Lower leg skin (tissue), 4 donors: ENCODE measurements at regions not wholly inside any gene's neighbourhood (a gene's known extent, or its start where the extent isn't known, plus 50 kb on each side); places are given as distances from the start of the nearest gene placed in this dataset.

Experiments used
- DNase-seq, 2 donors: peaks; one replicate each; pipeline ENCODE4 v3.0.0-alpha.2; 2019; ENCODE audit warnings: low spot score in 2 of 2
- H3K4me3 ChIP-seq: fragments of 200-600 bp; sonication (generic); 2 replicates; pipeline ENCODE4 v1.5.1; 2017; ENCODE audit warnings: mild to moderate bottlenecking, low read depth; ENCODE audit not compliant: poor library complexity, severe bottlenecking
- POLR2A ChIP-seq, 2 donors: fragments of 450-650 bp; IDR thresholded peaks; one replicate each; pipeline ENCODE4 v1.6.1; 2016 to 2017; ENCODE audit warnings: antibody characterized with exemption in 2 of 2, mild to moderate bottlenecking in 1 of 2, moderate library complexity in 1 of 2
- WGBS, 2 donors: methylation state at CpG; one replicate each; pipeline ENCODE4 v1.1.5; 2018; 5-methylcytosine and 5-hydroxymethylcytosine counted together
- intact Hi-C: fragments of 100-400 bp; cut with DNase I; formaldehyde crosslinking; loops from one replicate; pipeline ENCODE4 v1.15.0; 2023; ENCODE audit warnings: low total_unique reads
- TF ChIP-seq, protein P1 (sequence below), 3 donors: fragments of 450-650 bp; IDR thresholded peaks; one replicate each; pipeline ENCODE4 v1.5.1; 2016; ENCODE audit warnings: antibody characterized with exemption in 3 of 3, mild to moderate bottlenecking in 3 of 3, moderate library complexity in 2 of 3

DNA sequence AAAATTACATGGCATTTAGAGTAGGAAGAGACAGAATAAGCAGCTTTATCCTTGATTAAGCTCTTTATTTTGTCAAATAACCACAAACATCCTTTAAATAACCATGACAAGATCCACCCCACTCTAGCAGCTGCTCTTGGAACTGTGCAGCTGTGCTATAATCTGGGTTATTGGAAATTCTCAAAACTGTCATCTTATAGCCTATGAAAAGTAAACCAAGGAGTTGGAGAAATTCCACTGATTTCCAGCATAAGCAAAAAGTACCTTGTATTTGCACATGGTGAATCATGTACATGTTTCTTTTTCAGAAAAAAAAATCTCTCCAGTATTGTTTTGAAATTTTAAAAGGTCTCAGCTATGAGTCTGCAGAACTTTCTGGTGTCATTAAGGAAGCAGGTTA lies 88.8 kb upstream of the ABI3BP start:
- DNase-seq: no peak
- intact Hi-C loops: no loop called here
- no peak overlapping the region for H3K4me3 ChIP-seq
- no peak for TF ChIP-seq POLR2A (IDR thresholded peaks at IDR 0.05)
- TF ChIP-seq, protein P1, sequence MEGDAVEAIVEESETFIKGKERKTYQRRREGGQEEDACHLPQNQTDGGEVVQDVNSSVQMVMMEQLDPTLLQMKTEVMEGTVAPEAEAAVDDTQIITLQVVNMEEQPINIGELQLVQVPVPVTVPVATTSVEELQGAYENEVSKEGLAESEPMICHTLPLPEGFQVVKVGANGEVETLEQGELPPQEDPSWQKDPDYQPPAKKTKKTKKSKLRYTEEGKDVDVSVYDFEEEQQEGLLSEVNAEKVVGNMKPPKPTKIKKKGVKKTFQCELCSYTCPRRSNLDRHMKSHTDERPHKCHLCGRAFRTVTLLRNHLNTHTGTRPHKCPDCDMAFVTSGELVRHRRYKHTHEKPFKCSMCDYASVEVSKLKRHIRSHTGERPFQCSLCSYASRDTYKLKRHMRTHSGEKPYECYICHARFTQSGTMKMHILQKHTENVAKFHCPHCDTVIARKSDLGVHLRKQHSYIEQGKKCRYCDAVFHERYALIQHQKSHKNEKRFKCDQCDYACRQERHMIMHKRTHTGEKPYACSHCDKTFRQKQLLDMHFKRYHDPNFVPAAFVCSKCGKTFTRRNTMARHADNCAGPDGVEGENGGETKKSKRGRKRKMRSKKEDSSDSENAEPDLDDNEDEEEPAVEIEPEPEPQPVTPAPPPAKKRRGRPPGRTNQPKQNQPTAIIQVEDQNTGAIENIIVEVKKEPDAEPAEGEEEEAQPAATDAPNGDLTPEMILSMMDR (IDR thresholded peaks at IDR 0.05): no peak

- no peak overlapping the region for H3K4me3 ChIP-seq
- DNase-seq: no peak
- intact Hi-C loops: no loop called here
- TF ChIP-seq, protein P1 (IDR thresholded peaks at IDR 0.05): no peak
- TF ChIP-seq POLR2A (IDR thresholded peaks at IDR 0.05): no peak
- WGBS, 2 donors: 76 to 77% methylated on average over 2 of the region's 2 CpGs
Observed at GRCh38 chr3:101081446-101081845, 88.2 kb upstream of the ABI3BP start.

GRCh38 chr3:101077361-101078011 lies 84.3 kb upstream of the ABI3BP start:
- 74 to 76% methylated on average over 3 of the region's 3 CpGs for WGBS, 2 donors
- H3K4me3 ChIP-seq: no peak overlapping the region
- intact Hi-C loops: no loop called here
- no peak for TF ChIP-seq POLR2A (IDR thresholded peaks at IDR 0.05)
- TF ChIP-seq, protein P1 (IDR thresholded peaks at IDR 0.05): no peak
- DNase-seq: no peak

DNA sequence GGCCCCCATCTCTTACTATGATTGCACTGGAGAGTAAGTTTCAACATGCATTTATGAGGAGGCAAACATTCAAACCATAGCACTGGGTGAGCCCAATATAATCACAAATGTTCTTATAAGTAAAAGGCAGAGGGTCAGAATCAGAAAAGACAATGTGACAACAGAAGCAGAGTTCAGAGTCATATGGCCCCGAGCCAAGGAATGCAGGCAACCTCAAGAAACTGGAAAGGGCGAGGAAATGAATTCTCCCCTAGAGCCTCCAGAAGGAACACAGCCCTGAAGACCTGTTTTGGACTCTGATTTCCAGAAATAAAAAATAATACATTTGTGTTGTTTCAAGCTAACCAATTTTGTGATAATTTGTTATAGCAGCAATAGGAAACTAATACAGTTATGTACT lies 81.3 kb upstream of the ABI3BP start:
- DNase-seq: no peak
- H3K4me3 ChIP-seq: no peak overlapping the region
- TF ChIP-seq POLR2A (IDR thresholded peaks at IDR 0.05): no peak
- TF ChIP-seq, protein P1 (IDR thresholded peaks at IDR 0.05): no peak
- WGBS, 2 donors: 90 to 91% methylated on average over 2 of the region's 2 CpGs
- intact Hi-C loops: no loop called here

DNA sequence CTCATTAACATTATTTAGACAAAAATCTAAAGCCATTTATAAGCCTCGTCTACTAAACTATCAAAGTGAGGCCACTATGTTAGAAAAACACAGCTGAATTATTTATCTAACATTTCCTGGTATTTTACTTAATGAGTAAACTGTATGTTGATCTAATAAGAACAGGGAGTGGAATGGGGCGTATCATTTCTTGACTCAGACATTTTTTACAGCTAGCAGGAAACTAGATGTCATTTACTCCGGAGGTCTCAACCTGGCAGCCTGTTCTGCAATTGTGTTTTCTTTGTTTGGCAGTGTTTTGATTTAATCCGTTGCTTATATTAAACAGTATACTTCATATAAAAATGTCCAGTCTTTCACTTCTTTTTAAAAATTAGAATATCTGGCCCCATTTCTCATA lies 79.1 kb upstream of the ABI3BP start:
- TF ChIP-seq, protein P1 (IDR thresholded peaks at IDR 0.05): no peak
- TF ChIP-seq POLR2A (IDR thresholded peaks at IDR 0.05): no peak
- H3K4me3 ChIP-seq: no peak overlapping the region
- intact Hi-C loops: no loop called here
- WGBS, 2 donors: 65 to 78% methylated on average over 4 of the region's 4 CpGs
- no peak for DNase-seq

DNA sequence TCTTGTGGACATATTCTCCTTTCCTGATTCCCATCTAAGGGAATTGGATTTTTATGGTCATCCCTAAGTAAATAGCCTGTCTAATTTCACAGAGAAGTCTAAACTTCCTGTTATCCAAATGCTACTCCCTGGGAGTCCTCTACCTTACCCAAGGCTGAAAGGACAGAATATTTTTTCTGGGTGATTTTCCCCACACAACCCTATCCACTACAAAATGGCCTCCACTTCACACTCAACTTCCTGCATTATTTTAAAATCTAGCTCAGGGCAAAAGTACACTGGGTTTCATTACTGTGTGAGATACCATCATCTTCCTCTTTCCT lies 77.5 kb upstream of the ABI3BP start:
- intact Hi-C loops: no loop called here
- DNase-seq: no peak
- TF ChIP-seq POLR2A (IDR thresholded peaks at IDR 0.05): no peak
- TF ChIP-seq, protein P1 (IDR thresholded peaks at IDR 0.05): no peak
- H3K4me3 ChIP-seq: no peak overlapping the region
